WTC11 (cell line): ENCODE measurements at regions not wholly inside any gene's neighbourhood (a gene's known extent, or its start where the extent isn't known, plus 50 kb on each side); places are given as distances from the start of the nearest gene placed in this dataset.

ENCODE experiments used
- ATAC-seq: fragments of 200-7000 bp; cut with Tn5 transposase; 2 replicates; pipeline ENCODE4 v1.10.0; 2021; ENCODE audit warnings: mild to moderate bottlenecking, moderate library complexity
- CTCF ChIA-PET: fragments of 300-600 bp; sonication (Branson Sonifier 250); formaldehyde crosslinking; loops from one replicate; lab custom pipeline; 2021; ENCODE audit warnings: antibody characterized with exemption; lab: Charles Lee
- POLR2A ChIA-PET: fragments of 350-600 bp; sonication (Branson Sonifier 250); formaldehyde crosslinking; loops from one replicate; lab custom pipeline; 2021; ENCODE audit warnings: antibody characterized with exemption; lab: Charles Lee
- DNase-seq: peaks from one replicate; pipeline ENCODE4 v3.0.0; 2021; ENCODE audit warnings: low spot score
- H3K27ac Mint-ChIP-seq: 2 replicates; pipeline ENCODE4 v1.8.0; 2021; ENCODE audit warnings: mixed read lengths
- H3K27me3 Mint-ChIP-seq: 2 replicates; pipeline ENCODE4 v1.8.0; 2021; ENCODE audit warnings: low read depth, mild to moderate bottlenecking, moderate library complexity, mixed read lengths
- H3K36me3 Mint-ChIP-seq: 2 replicates; pipeline ENCODE4 v1.8.0; 2021; ENCODE audit warnings: mixed read lengths
- H3K4me1 Mint-ChIP-seq: 2 replicates; pipeline ENCODE4 v1.8.0; 2022; ENCODE audit warnings: mixed read lengths
- H3K4me3 Mint-ChIP-seq: 2 replicates; pipeline ENCODE4 v1.8.0; 2021; ENCODE audit warnings: mild to moderate bottlenecking, moderate library complexity, mixed read lengths
- H3K9me3 Mint-ChIP-seq: 2 replicates; pipeline ENCODE4 v1.8.0; 2021; ENCODE audit warnings: mixed read lengths
- CREB1 ChIP-seq: sonication (generic); formaldehyde crosslinking; IDR thresholded peaks from 2 replicates; pipeline ENCODE4 v1.8.0; 2023; ENCODE audit warnings: mild to moderate bottlenecking, missing genetic modification reagents
- EMX1 ChIP-seq: fragments of 250-450 bp; sonication (Bioruptor Pico); IDR thresholded peaks from 2 replicates; pipeline ENCODE4 v1.8.0; 2021; ENCODE audit warnings: mild to moderate bottlenecking
- ESRRA ChIP-seq: sonication (generic); formaldehyde crosslinking; IDR thresholded peaks from 2 replicates; pipeline ENCODE4 v1.8.1; 2022; ENCODE audit warnings: mild to moderate bottlenecking, missing genetic modification reagents, borderline replicate concordance
- GABPB1 ChIP-seq: sonication (generic); formaldehyde crosslinking; IDR thresholded peaks from 2 replicates; pipeline ENCODE4 v1.8.1; 2023; ENCODE audit warnings: mild to moderate bottlenecking, missing genetic modification reagents
- GTF2I ChIP-seq: fragments of 250-450 bp; sonication (Bioruptor Pico); conservative IDR thresholded peaks from 2 replicates; pipeline ENCODE4 v1.4.0; 2021; ENCODE audit warnings: mild to moderate bottlenecking
- JAZF1 ChIP-seq: fragments of 250-450 bp; sonication (Bioruptor Pico); IDR thresholded peaks from 2 replicates; pipeline ENCODE4 v1.9.0; 2021; ENCODE audit warnings: moderate library complexity, mild to moderate bottlenecking, inconsistent platforms
- JUN ChIP-seq: sonication (generic); formaldehyde crosslinking; IDR thresholded peaks from 2 replicates; pipeline ENCODE4 v1.8.0; 2023; ENCODE audit warnings: mild to moderate bottlenecking, missing genetic modification reagents
- MYBL2 ChIP-seq: sonication (generic); formaldehyde crosslinking; IDR thresholded peaks from 2 replicates; pipeline ENCODE4 v1.8.1; 2023; ENCODE audit warnings: mild to moderate bottlenecking, moderate library complexity, missing genetic modification reagents
- NR2C2 ChIP-seq: sonication (generic); formaldehyde crosslinking; IDR thresholded peaks from 2 replicates; pipeline ENCODE4 v1.8.0; 2022; ENCODE audit warnings: mild to moderate bottlenecking, missing genetic modification reagents
- PRRX2 ChIP-seq: fragments of 250-450 bp; sonication (Bioruptor Pico); IDR thresholded peaks from 2 replicates; pipeline ENCODE4 v1.8.0; 2021; ENCODE audit warnings: mild to moderate bottlenecking
- RELA ChIP-seq: sonication (generic); formaldehyde crosslinking; IDR thresholded peaks from 2 replicates; pipeline ENCODE4 v1.8.1; 2022; ENCODE audit warnings: missing genetic modification reagents, mild to moderate bottlenecking, borderline replicate concordance
- RORB ChIP-seq: fragments of 250-450 bp; sonication (Bioruptor Pico); IDR thresholded peaks from 2 replicates; pipeline ENCODE4 v1.9.0; 2021; ENCODE audit warnings: mild to moderate bottlenecking
- ZNF263 ChIP-seq: sonication (generic); formaldehyde crosslinking; IDR thresholded peaks from 2 replicates; pipeline ENCODE4 v1.8.1; 2022; ENCODE audit warnings: low read depth, mild to moderate bottlenecking, moderate library complexity, missing genetic modification reagents
- ZNF317 ChIP-seq: sonication (generic); formaldehyde crosslinking; IDR thresholded peaks from 2 replicates; pipeline ENCODE4 v1.8.1; 2023; ENCODE audit warnings: low read depth, mild to moderate bottlenecking, moderate library complexity, missing genetic modification reagents, borderline replicate concordance
- ZNF396 ChIP-seq: fragments of 250-450 bp; sonication (Bioruptor Pico); IDR thresholded peaks from 2 replicates; pipeline ENCODE4 v1.8.0; 2021; ENCODE audit warnings: mild to moderate bottlenecking, moderate library complexity, borderline replicate concordance
- ZNF423 ChIP-seq: fragments of 250-450 bp; sonication (Bioruptor Pico); IDR thresholded peaks from 2 replicates; pipeline ENCODE4 v2.1.2; 2022; ENCODE audit warnings: mild to moderate bottlenecking, moderate library complexity
- TF ChIP-seq, protein P1 (sequence below): sonication (generic); formaldehyde crosslinking; conservative IDR thresholded peaks from 2 replicates; pipeline ENCODE4 v1.8.1; 2023; ENCODE audit warnings: mild to moderate bottlenecking, low read depth, missing genetic modification reagents, moderate library complexity
- TF ChIP-seq, protein P2 (sequence below): fragments of 250-450 bp; sonication (Bioruptor Pico); IDR thresholded peaks from 2 replicates; pipeline ENCODE4 v1.9.0; 2021; ENCODE audit warnings: mild to moderate bottlenecking, borderline replicate concordance
- TF ChIP-seq, protein P3 (sequence below): sonication (generic); formaldehyde crosslinking; IDR thresholded peaks from 2 replicates; pipeline ENCODE4 v1.8.1; 2022; ENCODE audit warnings: low read depth, mild to moderate bottlenecking, moderate library complexity, missing genetic modification reagents, borderline replicate concordance
- TF ChIP-seq, protein P4 (sequence below): sonication (generic); formaldehyde crosslinking; IDR thresholded peaks from 2 replicates; pipeline ENCODE4 v1.8.0; 2022; ENCODE audit warnings: mild to moderate bottlenecking, missing genetic modification reagents

DNA sequence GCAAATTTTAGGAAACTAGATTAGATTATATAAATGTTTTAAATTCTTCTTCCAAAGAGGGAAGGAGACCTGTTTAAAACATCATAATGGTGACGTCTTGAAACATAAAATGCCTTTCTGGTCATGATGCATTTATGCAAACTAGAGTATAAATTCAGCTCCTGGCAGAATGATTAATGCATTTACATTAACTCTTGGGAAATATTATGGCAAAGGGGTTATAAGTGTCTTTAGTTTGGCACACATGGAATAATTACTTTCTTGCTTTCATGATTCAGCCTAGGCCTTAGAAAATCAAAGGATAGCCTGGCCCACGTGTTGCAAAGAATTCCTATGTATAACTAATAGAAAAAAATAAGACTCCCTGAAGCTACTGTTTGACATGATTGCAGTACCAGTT, 639.2 kb downstream of the RFPL4B start:
- H3K36me3 Mint-ChIP-seq = no peaks in the 10 kb centered on the region
- ChIA-PET CTCF (no interaction called here), POLR2A (no interaction called here)
- peaks cover 7% of the 10 kb centered on the region; the same call in 1 of the 2 replicates for H3K9me3 Mint-ChIP-seq
- no peak overlapping the region for H3K4me3 Mint-ChIP-seq
- no peaks in the 10 kb centered on the region for H3K27me3 Mint-ChIP-seq
- no peak for ATAC-seq
- peaks cover 13% of the 10 kb centered on the region for H3K4me1 Mint-ChIP-seq
- TF ChIP-seq PRRX2 (CRISPR knock-in tag) (no peak), ZNF263 (CRISPR knock-in tag) (no peak), ZNF396 (CRISPR knock-in tag) (no peak), CREB1 (CRISPR knock-in tag) (no peak), NR2C2 (no peak), RORB (no peak), GABPB1 (CRISPR knock-in tag) (no peak), ZNF423 (CRISPR knock-in tag) (no peak), MYBL2 (no peak), RELA (CRISPR knock-in tag) (no peak), ZNF317 (no peak), JUN (CRISPR knock-in tag) (no peak), GTF2I (CRISPR knock-in tag) (no peak), ESRRA (CRISPR knock-in tag) (no peak), EMX1 (CRISPR knock-in tag) (no peak), JAZF1 (CRISPR knock-in tag) (no peak)
- TF ChIP-seq, protein P1, sequence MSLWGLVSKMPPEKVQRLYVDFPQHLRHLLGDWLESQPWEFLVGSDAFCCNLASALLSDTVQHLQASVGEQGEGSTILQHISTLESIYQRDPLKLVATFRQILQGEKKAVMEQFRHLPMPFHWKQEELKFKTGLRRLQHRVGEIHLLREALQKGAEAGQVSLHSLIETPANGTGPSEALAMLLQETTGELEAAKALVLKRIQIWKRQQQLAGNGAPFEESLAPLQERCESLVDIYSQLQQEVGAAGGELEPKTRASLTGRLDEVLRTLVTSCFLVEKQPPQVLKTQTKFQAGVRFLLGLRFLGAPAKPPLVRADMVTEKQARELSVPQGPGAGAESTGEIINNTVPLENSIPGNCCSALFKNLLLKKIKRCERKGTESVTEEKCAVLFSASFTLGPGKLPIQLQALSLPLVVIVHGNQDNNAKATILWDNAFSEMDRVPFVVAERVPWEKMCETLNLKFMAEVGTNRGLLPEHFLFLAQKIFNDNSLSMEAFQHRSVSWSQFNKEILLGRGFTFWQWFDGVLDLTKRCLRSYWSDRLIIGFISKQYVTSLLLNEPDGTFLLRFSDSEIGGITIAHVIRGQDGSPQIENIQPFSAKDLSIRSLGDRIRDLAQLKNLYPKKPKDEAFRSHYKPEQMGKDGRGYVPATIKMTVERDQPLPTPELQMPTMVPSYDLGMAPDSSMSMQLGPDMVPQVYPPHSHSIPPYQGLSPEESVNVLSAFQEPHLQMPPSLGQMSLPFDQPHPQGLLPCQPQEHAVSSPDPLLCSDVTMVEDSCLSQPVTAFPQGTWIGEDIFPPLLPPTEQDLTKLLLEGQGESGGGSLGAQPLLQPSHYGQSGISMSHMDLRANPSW (CRISPR knock-in tag) = no peak
- TF ChIP-seq, protein P2, sequence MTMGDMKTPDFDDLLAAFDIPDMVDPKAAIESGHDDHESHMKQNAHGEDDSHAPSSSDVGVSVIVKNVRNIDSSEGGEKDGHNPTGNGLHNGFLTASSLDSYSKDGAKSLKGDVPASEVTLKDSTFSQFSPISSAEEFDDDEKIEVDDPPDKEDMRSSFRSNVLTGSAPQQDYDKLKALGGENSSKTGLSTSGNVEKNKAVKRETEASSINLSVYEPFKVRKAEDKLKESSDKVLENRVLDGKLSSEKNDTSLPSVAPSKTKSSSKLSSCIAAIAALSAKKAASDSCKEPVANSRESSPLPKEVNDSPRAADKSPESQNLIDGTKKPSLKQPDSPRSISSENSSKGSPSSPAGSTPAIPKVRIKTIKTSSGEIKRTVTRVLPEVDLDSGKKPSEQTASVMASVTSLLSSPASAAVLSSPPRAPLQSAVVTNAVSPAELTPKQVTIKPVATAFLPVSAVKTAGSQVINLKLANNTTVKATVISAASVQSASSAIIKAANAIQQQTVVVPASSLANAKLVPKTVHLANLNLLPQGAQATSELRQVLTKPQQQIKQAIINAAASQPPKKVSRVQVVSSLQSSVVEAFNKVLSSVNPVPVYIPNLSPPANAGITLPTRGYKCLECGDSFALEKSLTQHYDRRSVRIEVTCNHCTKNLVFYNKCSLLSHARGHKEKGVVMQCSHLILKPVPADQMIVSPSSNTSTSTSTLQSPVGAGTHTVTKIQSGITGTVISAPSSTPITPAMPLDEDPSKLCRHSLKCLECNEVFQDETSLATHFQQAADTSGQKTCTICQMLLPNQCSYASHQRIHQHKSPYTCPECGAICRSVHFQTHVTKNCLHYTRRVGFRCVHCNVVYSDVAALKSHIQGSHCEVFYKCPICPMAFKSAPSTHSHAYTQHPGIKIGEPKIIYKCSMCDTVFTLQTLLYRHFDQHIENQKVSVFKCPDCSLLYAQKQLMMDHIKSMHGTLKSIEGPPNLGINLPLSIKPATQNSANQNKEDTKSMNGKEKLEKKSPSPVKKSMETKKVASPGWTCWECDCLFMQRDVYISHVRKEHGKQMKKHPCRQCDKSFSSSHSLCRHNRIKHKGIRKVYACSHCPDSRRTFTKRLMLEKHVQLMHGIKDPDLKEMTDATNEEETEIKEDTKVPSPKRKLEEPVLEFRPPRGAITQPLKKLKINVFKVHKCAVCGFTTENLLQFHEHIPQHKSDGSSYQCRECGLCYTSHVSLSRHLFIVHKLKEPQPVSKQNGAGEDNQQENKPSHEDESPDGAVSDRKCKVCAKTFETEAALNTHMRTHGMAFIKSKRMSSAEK (CRISPR knock-in tag) = no peak
- TF ChIP-seq, protein P3, sequence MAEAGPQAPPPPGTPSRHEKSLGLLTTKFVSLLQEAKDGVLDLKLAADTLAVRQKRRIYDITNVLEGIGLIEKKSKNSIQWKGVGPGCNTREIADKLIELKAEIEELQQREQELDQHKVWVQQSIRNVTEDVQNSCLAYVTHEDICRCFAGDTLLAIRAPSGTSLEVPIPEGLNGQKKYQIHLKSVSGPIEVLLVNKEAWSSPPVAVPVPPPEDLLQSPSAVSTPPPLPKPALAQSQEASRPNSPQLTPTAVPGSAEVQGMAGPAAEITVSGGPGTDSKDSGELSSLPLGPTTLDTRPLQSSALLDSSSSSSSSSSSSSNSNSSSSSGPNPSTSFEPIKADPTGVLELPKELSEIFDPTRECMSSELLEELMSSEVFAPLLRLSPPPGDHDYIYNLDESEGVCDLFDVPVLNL = no peak
- TF ChIP-seq, protein P4, sequence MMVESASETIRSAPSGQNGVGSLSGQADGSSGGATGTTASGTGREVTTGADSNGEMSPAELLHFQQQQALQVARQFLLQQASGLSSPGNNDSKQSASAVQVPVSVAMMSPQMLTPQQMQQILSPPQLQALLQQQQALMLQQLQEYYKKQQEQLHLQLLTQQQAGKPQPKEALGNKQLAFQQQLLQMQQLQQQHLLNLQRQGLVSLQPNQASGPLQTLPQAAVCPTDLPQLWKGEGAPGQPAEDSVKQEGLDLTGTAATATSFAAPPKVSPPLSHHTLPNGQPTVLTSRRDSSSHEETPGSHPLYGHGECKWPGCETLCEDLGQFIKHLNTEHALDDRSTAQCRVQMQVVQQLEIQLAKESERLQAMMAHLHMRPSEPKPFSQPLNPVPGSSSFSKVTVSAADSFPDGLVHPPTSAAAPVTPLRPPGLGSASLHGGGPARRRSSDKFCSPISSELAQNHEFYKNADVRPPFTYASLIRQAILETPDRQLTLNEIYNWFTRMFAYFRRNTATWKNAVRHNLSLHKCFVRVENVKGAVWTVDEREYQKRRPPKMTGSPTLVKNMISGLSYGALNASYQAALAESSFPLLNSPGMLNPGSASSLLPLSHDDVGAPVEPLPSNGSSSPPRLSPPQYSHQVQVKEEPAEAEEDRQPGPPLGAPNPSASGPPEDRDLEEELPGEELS (CRISPR knock-in tag) = no peak
- DNase-seq = no peak
- no peak overlapping the region for H3K27ac Mint-ChIP-seq
